BE2C (cell line): ENCODE measurements at regions not wholly inside any gene's neighbourhood (a gene's known extent, or its start where the extent isn't known, plus 50 kb on each side); places are given as distances from the start of the nearest gene placed in this dataset.
"Not testable (repeated sequence)": the region's sequence is repeated elsewhere in the genome, so short reads cannot be mapped to it uniquely, and the experiment has no call there.

Source experiments
- DNase-seq: peaks from one replicate; pipeline ENCODE4 v3.0.0-alpha.2; 2020
- H3K27me3 ChIP-seq: fragments of 250-450 bp; sonication (Bioruptor Pico); 2 replicates; pipeline ENCODE4 v1.5.1; 2020; ENCODE audit warnings: mild to moderate bottlenecking
- H3K36me3 ChIP-seq: fragments of 250-450 bp; sonication (Bioruptor Pico); 2 replicates; pipeline ENCODE4 v1.5.1; 2020; ENCODE audit warnings: mild to moderate bottlenecking
- H3K4me1 ChIP-seq: fragments of 250-450 bp; sonication (Bioruptor Pico); 2 replicates; pipeline ENCODE4 v1.5.1; 2020
- H3K4me3 ChIP-seq: 2 replicates; pipeline ENCODE4 v1.5.1; 2011; ENCODE audit warnings: low read depth, low read length
- H3K9me3 ChIP-seq: fragments of 250-450 bp; sonication (Bioruptor Pico); 2 replicates; pipeline ENCODE4 v1.5.1; 2020

DNA sequence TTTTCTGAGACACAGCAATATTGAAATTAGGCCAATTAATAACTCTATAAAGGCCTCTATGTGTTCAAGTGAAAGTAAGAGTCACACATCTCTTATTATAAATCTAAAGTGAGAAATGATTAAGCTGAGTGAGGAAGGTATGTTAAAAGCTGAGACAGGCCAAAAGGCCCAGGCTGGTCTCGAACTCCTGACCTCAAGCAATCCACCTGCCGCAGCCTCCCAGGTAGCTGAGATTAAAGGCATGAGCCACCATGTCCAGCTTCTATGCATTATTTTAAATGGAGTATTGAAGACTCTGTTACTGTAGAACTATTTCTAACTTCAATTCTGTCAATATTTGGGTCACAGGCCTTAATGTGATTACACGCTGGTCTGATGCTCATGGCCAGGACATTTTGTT, 1706.9 kb downstream of the SPATA31A7 start:
- H3K27me3 ChIP-seq, H3K36me3 ChIP-seq: not testable (repeated sequence)

DNA sequence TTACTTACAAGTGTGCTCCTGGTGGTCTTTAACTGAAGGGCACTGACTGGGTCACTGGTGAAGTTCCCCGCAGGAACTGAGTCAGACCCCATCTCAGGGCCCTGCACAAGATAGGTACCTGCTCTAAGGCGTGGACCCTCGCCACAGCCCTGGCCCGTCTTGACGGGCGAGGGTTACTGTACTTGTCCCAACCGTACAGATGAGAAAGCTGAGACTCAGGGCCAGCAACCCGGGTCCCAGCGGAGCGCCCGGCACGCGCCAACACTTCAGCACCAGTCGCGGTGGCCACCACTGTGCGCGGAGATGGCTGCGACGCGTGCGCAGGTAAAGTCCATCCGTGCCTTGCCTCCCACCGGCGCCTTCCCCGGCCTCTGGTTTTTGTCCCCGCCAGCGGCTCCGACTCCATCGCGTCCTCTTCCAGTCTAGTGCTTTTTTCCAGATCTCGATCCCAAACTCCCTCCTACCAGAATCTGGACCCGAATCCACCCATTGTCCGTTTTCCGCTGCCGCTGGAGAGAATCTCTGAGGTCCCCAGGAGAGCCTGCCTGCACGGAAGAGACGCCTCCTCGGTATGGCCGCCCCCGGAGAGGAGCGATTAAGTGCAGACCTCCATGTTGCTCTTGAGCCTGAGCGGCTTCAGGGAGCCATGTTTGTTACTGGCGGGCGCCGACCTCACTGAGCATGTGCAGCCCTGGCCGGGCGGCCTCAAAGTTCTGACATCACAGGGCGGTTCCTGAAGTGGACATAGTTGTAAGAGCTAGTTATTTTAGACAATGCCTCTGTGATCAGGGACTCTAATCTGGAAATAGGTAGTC, 1707.8 kb downstream of the SPATA31A7 start:
- not testable (repeated sequence) for H3K27me3 ChIP-seq, H3K36me3 ChIP-seq, H3K4me1 ChIP-seq, H3K9me3 ChIP-seq
- DNase-seq: peak; percentile 30
- peak overlapping the region; percentile 39 for H3K4me3 ChIP-seq

More for the DNA sequence above, 1706.9 kb downstream of the SPATA31A7 start:
- not testable (repeated sequence) for DNase-seq, H3K4me3 ChIP-seq, H3K4me1 ChIP-seq, H3K9me3 ChIP-seq

DNA sequence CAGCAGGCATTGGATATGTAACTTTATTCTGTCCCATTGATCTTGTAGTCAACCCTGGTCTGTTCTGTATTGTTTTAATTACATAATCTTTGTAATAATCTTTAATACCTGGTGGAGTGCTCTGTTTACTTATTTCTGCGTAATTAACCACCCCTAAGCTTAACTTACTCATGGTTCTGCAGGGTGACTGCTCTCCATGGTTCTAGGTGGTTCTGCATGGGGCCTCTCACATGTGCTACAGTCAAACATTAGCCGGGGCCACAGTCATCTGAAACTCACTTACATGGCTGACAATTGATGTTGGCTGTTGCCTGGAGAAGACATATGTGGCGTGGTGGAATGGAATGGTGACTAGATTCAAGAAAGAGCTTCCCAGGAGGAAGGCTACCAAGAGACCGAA, 1709.8 kb downstream of the SPATA31A7 start:
- not testable (repeated sequence) for H3K36me3 ChIP-seq, H3K4me3 ChIP-seq, H3K9me3 ChIP-seq, H3K4me1 ChIP-seq, DNase-seq, H3K27me3 ChIP-seq

DNA sequence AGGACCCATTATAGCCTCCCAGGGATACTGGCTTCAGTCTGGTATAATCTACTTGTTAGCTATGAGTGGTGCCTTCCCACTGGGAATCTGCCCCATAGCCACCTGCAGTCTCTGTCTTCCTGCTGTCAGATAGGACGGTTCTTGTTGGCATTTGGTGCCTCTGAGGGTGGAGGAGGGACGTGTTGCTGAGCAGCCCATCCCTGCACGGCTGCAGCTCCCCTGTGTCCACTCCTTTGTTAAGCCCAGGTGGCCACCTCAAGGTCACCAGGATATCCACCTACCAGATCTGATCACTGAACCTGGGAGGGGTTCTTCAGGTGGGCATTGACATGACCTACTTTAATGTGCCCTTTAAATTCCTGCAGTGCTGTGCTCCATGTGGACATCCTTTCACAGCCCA, 1714.2 kb downstream of the SPATA31A7 start:
- not testable (repeated sequence) for H3K9me3 ChIP-seq, H3K4me1 ChIP-seq, H3K4me3 ChIP-seq, H3K27me3 ChIP-seq, DNase-seq, H3K36me3 ChIP-seq

DNA sequence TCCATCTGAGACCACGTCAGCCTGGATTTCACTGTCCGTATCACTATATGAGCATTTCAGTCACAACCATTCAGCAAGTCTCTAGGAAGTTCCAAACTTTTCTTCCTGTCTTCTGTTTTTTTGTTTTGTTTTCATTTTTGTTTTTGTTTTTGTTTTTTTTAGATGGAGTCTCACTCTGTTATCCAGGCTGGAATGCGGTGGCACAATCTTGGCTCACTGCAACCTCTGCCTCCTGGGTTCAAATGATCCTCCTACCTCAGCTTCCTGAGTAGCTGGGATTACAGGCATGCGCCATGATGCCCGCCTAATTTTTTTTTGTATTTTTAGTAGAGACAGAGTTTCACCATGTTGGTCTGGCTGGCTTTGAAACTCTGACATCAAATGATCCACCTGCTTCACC, 1715.9 kb downstream of the SPATA31A7 start:
- H3K4me1 ChIP-seq, H3K9me3 ChIP-seq, H3K4me3 ChIP-seq, DNase-seq, H3K36me3 ChIP-seq, H3K27me3 ChIP-seq: not testable (repeated sequence)

DNA sequence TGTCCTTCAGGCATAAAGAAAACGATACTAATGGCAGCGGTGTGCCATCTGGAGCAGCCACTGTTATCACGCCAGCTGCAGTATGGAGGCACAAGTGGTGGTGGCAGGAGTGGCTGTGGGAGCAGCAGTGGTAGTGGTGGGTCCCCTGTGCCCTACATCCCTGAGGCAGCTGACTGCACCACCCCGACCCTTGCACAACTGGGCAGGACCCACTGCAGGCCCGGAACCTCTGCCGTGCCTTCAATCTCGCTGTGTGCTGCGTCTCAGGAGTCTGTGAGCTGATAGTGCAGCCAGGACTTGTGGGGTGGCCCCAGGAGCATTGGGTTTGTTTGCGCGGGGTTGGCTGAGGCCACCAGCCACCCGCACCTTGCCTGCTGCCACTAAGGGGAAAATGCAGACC, 1718.0 kb downstream of the SPATA31A7 start:
- not testable (repeated sequence) for H3K36me3 ChIP-seq, DNase-seq, H3K4me3 ChIP-seq

DNA sequence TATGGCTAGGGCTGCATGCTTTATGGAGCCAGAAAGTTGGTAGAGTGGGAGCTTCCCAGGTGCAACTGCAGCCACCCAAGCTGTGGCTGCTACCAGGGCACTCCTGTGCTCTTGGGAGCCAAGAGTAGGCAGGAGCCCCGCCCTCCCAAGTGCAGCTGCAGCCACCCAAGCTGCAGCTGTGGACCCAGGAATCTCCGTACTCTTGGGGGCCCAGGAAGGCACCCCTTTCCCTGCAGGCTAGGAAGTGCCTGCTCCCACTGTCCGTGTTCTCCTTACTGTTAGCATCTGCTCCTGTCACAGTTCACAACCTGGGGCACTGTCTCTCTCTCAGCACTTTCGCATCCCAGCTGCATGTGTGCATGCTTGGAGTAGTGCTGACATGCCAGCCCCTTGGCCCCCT, 1718.4 kb downstream of the SPATA31A7 start:
- H3K36me3 ChIP-seq, H3K9me3 ChIP-seq, DNase-seq, H3K4me3 ChIP-seq, H3K27me3 ChIP-seq, H3K4me1 ChIP-seq: not testable (repeated sequence)

More for the DNA sequence above, 1718.0 kb downstream of the SPATA31A7 start:
- H3K9me3 ChIP-seq, H3K4me1 ChIP-seq, H3K27me3 ChIP-seq: not testable (repeated sequence)

DNA sequence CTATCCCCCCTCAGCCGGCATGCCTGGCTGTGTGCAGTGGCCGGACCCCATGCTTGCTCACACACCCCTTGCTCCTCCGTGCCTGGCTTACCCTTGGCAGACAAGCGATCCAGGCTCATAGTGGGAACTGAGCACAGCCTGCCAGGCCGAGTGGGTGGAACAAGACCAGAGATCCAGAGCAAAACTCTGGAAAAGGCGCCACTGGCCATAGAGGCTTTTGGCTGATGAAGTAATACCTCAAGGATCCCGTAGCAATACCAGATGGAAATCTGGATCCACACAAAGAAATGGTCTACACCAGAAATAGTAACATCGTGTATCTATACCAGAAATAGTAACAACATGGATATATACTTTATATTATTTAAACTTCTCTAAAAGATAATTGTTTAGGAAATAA, 1719.6 kb downstream of the SPATA31A7 start:
- H3K9me3 ChIP-seq: not testable (repeated sequence)

DNA sequence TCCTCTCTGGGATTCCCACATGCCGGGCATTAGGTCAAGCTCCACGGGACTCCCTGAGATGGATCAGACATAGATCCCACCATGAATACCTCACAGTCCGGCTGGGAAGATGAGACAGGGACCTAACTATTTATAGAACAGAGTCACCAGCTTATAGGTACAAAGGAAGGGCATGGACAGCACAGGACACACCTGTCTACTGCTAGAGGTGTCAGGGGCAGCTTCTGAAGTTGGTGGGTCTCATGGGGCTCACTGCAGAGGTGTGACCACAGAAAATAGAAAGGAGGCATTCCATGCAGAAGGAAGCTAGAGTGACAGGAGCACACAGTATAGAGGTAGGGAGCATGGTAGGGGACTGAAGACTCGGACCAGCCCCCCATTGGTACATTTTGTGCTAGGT, 1722.4 kb downstream of the SPATA31A7 start:
- not testable (repeated sequence) for H3K36me3 ChIP-seq, H3K4me1 ChIP-seq, H3K4me3 ChIP-seq, DNase-seq, H3K27me3 ChIP-seq, H3K9me3 ChIP-seq

More for the DNA sequence above, 1719.6 kb downstream of the SPATA31A7 start:
- not testable (repeated sequence) for H3K27me3 ChIP-seq, H3K36me3 ChIP-seq, H3K4me3 ChIP-seq, H3K4me1 ChIP-seq
- DNase-seq: peak; percentile 3

DNA sequence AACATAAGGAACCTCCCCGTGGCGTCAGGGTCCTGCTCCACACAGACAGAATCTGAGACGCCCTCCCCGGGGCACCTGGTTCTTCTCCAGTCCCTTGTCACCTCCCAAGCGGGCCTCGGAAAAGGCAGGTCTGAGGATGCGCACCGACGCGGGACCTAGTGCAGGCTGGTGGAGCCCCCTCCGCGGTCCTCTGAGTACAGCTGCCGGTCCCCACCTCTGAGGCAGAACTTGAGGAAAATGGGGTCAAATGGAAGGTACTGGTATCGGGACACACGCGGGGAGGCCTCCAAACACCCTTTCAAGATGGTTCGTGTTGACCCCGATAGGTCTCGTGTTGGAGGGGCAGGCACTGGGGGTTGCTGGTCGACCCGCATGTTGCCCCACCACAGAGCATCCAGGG, 1725.3 kb downstream of the SPATA31A7 start:
- H3K4me3 ChIP-seq, H3K9me3 ChIP-seq, H3K4me1 ChIP-seq, H3K27me3 ChIP-seq, H3K36me3 ChIP-seq, DNase-seq: not testable (repeated sequence)

DNA sequence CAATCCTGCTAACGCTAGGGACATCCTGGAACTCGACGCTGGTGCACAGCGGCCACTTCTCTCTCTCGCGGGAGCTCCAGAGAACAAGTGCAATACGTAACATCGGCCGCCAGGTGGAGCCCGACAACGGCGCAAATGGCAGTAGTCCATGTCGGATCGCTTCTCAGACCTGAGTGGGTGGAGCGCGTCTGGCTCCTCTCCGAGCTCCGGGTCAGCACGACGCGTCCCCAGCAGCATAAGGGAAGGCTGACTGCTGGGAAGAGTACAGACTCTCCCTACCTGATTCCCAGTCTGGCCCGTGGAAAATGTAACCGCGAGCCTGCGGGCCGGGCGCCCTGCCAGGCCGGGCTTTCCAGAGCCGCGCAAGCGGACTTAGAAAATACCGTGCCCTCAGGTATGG, 1725.8 kb downstream of the SPATA31A7 start:
- not testable (repeated sequence) for DNase-seq, H3K9me3 ChIP-seq, H3K4me1 ChIP-seq, H3K27me3 ChIP-seq, H3K36me3 ChIP-seq, H3K4me3 ChIP-seq

DNA sequence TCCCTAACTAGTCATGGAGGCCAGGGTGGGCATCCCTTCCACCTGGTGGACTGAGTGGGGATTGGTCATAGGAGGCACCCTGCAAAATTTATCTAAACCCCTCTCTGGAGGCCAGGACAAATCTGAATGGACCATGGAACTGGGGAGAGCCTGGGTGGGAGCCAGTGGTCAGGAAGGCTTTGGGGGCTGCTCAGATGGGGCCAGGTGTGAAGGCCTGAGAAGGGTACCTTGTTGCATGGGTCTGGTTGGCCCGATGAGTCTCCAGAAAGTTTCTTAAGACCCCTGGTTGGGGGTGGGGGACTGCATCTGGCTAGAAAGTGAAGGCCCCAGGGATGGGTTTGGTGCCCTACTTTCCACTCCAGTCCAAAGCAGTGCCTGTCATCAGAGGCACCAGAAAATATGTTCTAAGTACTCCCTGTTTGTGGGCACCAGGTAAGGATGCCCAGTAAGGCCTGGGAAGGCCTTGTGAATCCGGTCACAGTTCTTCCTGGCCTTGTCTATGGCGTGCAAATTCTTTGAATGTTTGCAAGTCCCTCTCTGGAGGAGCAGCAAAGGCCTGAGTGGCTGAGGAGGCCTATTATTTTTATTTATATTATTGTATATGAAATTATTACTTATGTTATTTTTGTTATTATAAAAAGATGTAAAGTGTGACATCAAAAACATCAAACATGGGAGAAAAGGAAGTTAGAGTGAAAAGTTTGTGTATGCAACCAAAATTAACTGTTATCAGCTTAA, 1729.0 kb downstream of the SPATA31A7 start:
- H3K27me3 ChIP-seq, H3K36me3 ChIP-seq, DNase-seq, H3K9me3 ChIP-seq, H3K4me1 ChIP-seq, H3K4me3 ChIP-seq: not testable (repeated sequence)

DNA sequence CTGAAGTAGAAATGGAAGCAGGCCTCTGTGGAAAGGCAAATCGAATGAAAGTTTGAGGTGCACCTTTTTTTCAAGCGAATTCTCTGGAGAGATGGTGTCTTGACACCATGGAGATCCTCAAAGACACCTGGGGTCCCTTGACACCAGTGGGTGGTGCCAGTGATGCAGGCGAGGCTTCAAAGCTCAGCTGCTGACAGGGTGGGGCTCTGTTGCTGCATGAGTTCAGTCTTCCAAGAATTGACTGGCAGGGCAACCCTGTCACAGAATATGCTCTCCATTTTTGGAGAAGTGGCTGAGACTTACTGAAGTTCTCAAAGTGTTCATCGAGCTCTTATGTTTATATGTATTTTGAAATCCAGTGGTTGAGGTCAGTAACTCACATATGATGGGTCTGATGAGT, 1741.6 kb downstream of the SPATA31A7 start:
- DNase-seq, H3K36me3 ChIP-seq, H3K4me1 ChIP-seq, H3K9me3 ChIP-seq, H3K27me3 ChIP-seq, H3K4me3 ChIP-seq: not testable (repeated sequence)

DNA sequence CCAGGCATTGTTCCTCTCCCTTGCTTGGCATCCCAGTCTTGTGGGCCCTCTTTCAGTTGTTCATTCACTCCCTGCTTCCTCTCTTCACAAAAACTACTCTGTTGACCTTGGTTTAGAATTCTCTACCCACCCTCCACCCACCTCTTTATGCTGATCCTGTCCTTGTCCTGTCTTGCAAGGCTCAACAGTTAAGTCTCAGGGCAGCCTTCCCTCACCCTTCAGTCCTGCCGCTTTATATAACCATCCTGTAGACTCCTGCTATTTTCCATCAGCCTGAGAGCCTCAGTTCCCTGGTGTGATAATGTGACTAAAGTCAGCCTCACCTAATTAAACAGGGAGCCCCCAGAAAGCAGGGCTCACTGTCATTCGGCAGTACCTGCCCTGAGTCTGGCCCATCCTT, 1763.0 kb downstream of the SPATA31A7 start:
- not testable (repeated sequence) for H3K4me1 ChIP-seq, H3K27me3 ChIP-seq, H3K36me3 ChIP-seq, H3K9me3 ChIP-seq, DNase-seq, H3K4me3 ChIP-seq
